ENCODE measurements at regions not wholly inside any gene's neighbourhood (a gene's known extent, or its start where the extent isn't known, plus 50 kb on each side); places are given as distances from the start of the nearest gene placed in this dataset.
"Not testable (repeated sequence)": the region's sequence is repeated elsewhere in the genome, so short reads cannot be mapped to it uniquely, and the experiment has no call there.

DNA sequence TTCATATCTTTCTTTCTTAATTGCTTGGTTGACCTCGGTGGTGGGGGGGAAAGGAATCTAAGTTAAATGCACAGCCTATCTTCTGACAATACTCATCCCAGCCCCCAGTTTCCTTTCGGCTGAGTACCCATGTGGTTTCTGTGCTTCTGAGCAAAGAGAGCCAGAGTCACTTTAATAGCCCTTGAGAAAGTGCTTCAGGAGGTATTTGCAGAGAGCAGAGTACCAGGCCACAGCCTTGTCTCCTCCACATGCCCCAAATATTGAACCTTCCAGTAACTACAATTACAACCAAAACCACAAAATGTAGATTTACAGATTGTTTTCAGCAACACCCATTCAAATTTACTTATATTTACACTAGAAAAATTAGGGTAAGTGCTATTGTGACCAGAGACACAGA lies 647.4 kb downstream of the NR2F2 start:
- Histone ChIP-seq H3K4me3 (ENCODE audit: low read length) (no peak overlapping the region), H3K4me2 (ENCODE audit: low read length) (no peak overlapping the region), H3K4me1 (ENCODE audit: low read length) (no peaks in the 10 kb centered on the region), H3K27me3 (ENCODE audit: low read depth, low read length) (no peaks in the 10 kb centered on the region), H2AFZ (ENCODE audit: low read depth, low read length) (no peak overlapping the region), H4K20me1 (ENCODE audit: insufficient read depth, low read length) (no peaks in the 10 kb centered on the region), H3K9me3 (ENCODE audit: insufficient read depth, low read length) (no peaks in the 10 kb centered on the region), H3K36me3 (replicated peaks; ENCODE audit: low read depth, low read length) (no peaks in the 10 kb centered on the region), H3K27ac (ENCODE audit: low read length) (no peak overlapping the region), H3K79me2 (ENCODE audit: low read length) (no peaks in the 10 kb centered on the region), H3K9ac (ENCODE audit: low read length) (no peak overlapping the region)
- TF ChIP-seq CTCF (IDR thresholded peaks at IDR 0.05; ENCODE audit: low read depth, low read length) (no peak), EZH2phosphoT487 (IDR thresholded peaks at IDR 0.05; ENCODE audit: low read depth) (no peak)

GRCh38 chr15:96978937-96979473 lies 648.5 kb downstream of the NR2F2 start:
- H2AFZ ChIP-seq (ENCODE audit: low read depth, low read length): no peak overlapping the region

DNA sequence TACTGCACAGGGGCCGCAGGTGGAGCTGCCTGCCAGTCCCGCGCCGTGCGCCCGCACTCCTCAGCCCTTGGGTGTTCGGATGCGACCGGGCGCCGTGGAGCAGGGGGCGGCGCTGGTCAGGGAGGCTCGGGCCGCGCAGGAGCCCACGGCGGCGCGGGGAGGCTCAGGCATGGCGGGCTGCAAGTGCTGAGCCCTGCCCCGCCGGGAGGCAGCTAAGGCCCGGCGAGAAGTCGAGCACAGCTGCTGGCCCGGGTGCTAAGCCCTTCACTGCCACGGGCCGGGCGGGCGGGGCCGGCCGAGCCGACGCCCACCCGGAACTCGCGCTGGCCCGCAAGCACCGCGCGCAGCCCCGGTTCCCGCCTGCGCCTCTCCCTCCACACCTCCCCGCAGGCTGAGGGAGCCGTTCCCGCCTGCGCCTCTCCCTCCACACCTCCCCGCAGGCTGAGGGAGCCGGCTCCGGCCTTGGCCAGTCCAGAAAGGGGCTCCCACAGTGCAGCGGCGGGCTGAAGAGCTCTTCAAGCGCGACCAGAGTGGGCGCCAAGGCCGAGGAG lies 653.7 kb downstream of the NR2F2 start:
- H3K79me2 ChIP-seq (ENCODE audit: low read length); H3K4me3 ChIP-seq (ENCODE audit: low read length); H4K20me1 ChIP-seq (ENCODE audit: insufficient read depth, low read length); H3K27me3 ChIP-seq (ENCODE audit: low read depth, low read length); H3K4me1 ChIP-seq (ENCODE audit: low read length); H2AFZ ChIP-seq (ENCODE audit: low read depth, low read length); H3K9ac ChIP-seq (ENCODE audit: low read length); H3K4me2 ChIP-seq (ENCODE audit: low read length); H3K9me3 ChIP-seq (ENCODE audit: insufficient read depth, low read length); H3K36me3 ChIP-seq (replicated peaks; ENCODE audit: low read depth, low read length); H3K27ac ChIP-seq (ENCODE audit: low read length): not testable (repeated sequence)

More at GRCh38 chr15:96978937-96979473, 648.5 kb downstream of the NR2F2 start:
- no peak overlapping the region for H3K27ac ChIP-seq (ENCODE audit: low read length)
- no peak overlapping the region for H3K9ac ChIP-seq (ENCODE audit: low read length)
- no peaks in the 10 kb centered on the region for H3K36me3 ChIP-seq (replicated peaks; ENCODE audit: low read depth, low read length)
- H4K20me1 ChIP-seq (ENCODE audit: insufficient read depth, low read length): no peaks in the 10 kb centered on the region
- H3K27me3 ChIP-seq (ENCODE audit: low read depth, low read length): no peaks in the 10 kb centered on the region
- no peak overlapping the region for H3K4me3 ChIP-seq (ENCODE audit: low read length)
- H3K4me2 ChIP-seq (ENCODE audit: low read length): no peak overlapping the region
- H3K79me2 ChIP-seq (ENCODE audit: low read length): no peaks in the 10 kb centered on the region
- TF ChIP-seq CTCF (IDR thresholded peaks at IDR 0.05; ENCODE audit: low read depth, low read length) (no peak), EZH2phosphoT487 (IDR thresholded peaks at IDR 0.05; ENCODE audit: low read depth) (no peak)
- H3K9me3 ChIP-seq (ENCODE audit: insufficient read depth, low read length): no peaks in the 10 kb centered on the region
- H3K4me1 ChIP-seq (ENCODE audit: low read length): no peaks in the 10 kb centered on the region

GRCh38 chr15:96992817-96993216 lies 662.3 kb downstream of the NR2F2 start:
- H3K4me3 ChIP-seq (ENCODE audit: low read length): no peak overlapping the region
- H3K36me3 ChIP-seq (replicated peaks; ENCODE audit: low read depth, low read length): no peaks in the 10 kb centered on the region
- H4K20me1 ChIP-seq (ENCODE audit: insufficient read depth, low read length): no peaks in the 10 kb centered on the region
- H3K79me2 ChIP-seq (ENCODE audit: low read length): no peaks in the 10 kb centered on the region
- H3K4me2 ChIP-seq (ENCODE audit: low read length): no peak overlapping the region
- 0 out of 2 replicates have a peak, but pooled peaks cover 3% of the 10 kb centered on the region for H3K9me3 ChIP-seq (ENCODE audit: insufficient read depth, low read length)
- no peaks in the 10 kb centered on the region for H3K27me3 ChIP-seq (ENCODE audit: low read depth, low read length)
- no peak overlapping the region for H3K27ac ChIP-seq (ENCODE audit: low read length)
- no peak for TF ChIP-seq EZH2phosphoT487 (IDR thresholded peaks at IDR 0.05; ENCODE audit: low read depth)
- TF ChIP-seq CTCF (IDR thresholded peaks at IDR 0.05; ENCODE audit: low read depth, low read length): no peak
- no peak overlapping the region for H2AFZ ChIP-seq (ENCODE audit: low read depth, low read length)
- no peaks in the 10 kb centered on the region for H3K4me1 ChIP-seq (ENCODE audit: low read length)
- H3K9ac ChIP-seq (ENCODE audit: low read length): no peak overlapping the region

Measured in OCI-LY3 (cell line).